ENCODE measurements at regions not wholly inside any gene's neighbourhood (a gene's known extent, or its start where the extent isn't known, plus 50 kb on each side); places are given as distances from the start of the nearest gene placed in this dataset.
A peak's percentile ranks its signal among the peaks of the same experiment; 100 is the strongest.

DNA sequence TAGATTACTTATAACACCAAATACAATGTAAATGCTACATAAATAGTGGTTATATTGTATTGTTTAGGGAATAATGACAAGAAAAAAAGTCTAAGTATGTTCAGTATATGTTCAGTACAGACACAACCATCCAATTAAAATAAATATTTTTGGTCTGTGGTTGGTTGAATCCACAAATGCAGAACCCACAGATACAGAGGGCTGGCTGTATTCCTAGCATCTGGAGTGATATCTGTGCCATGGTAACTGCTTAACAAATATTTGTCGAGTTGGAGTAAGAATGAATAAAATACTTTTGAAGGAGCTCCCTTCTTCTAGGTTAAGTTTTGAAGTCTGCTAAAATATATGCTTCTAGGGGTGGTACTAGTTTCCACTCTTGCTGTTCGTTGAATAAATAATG is 241.0 kb downstream of the KLF5 start:
- H3K4me3 ChIP-seq (ENCODE audit: insufficient read depth, low read depth, low read length): no peak overlapping the region
- no peak overlapping the region for H4K8ac ChIP-seq (ENCODE audit: low read depth in 2 of 2, low read length in 2 of 2)
- H3K56ac ChIP-seq (ENCODE audit: extremely low read depth, insufficient read depth, low read length): no peak overlapping the region
- BruUV-seq (replicated peaks): no TSS peak
- CTCF ChIA-PET: interaction anchor here (0.6 kb wide), 1 partner anchor 14 kb away, joined by 3 read pairs; no protein-coding TSS in a partner anchor
- no peaks in the 10 kb centered on the region for H4K20me1 ChIP-seq (ENCODE audit: insufficient read depth, low read length)
- H3K4me2 ChIP-seq (ENCODE audit: low read depth, low read length): no peak overlapping the region
- no peaks in the 10 kb centered on the region for H3K36me3 ChIP-seq (ENCODE audit: control insufficient read depth, insufficient read depth, low read length)
- H3K4ac ChIP-seq (ENCODE audit: low read depth, low read length): no peak overlapping the region
- H2AK9ac ChIP-seq (replicated peaks; ENCODE audit: low read depth, low read length, poor library complexity): no peak overlapping the region
- H3K27ac ChIP-seq (ENCODE audit: insufficient read depth, low read length): no peak overlapping the region
- peak; percentile 59 for ATAC-seq (ENCODE audit: low read depth)
- no peaks in the 10 kb centered on the region for H3K79me1 ChIP-seq (ENCODE audit: low read depth in 1 of 2, low read length in 2 of 2)
- H3K27me3 ChIP-seq (ENCODE audit: control insufficient read depth, insufficient read depth, low read length): 0 out of 2 replicates have a peak, but pooled peaks cover 1% of the 10 kb centered on the region
- no peaks in the 10 kb centered on the region for H3K4me1 ChIP-seq (ENCODE audit: control insufficient read depth, insufficient read depth, low read length)
- POLR2A ChIA-PET (ENCODE audit: unreplicated experiment): no interaction called here
- WGBS, 2 experiments (ENCODE audit: extremely low coverage in 2 of 2, insufficient read length in 1 of 2): 80% methylated on average over 1 of the region's 2 CpGs; no CpG with 5 or more reads in 1 of the 2 experiments
- H3K18ac ChIP-seq (ENCODE audit: low read depth, low read length): no peak overlapping the region
- H2BK20ac ChIP-seq (ENCODE audit: low read depth, low read length): no peak overlapping the region
- no peaks in the 10 kb centered on the region for H3K9me3 ChIP-seq (ENCODE audit: control insufficient read depth, insufficient read depth, low read length)
- H2BK120ac ChIP-seq (ENCODE audit: low read depth, low read length): no peak overlapping the region
- in situ Hi-C loops (cut with MboI; ENCODE audit: low sequenced_read_pairs) (no loop called here), intact Hi-C loops (cut with micrococcal nuclease) (no loop called here), dilution Hi-C loops (cut with HindIII; ENCODE audit: low sequenced_read_pairs, unreplicated experiment) (no loop called here)
- H3K9ac ChIP-seq (ENCODE audit: low read depth, low read length): no peak overlapping the region
- H4K91ac ChIP-seq (ENCODE audit: insufficient read depth, low read depth, low read length): no peak overlapping the region
- no peak overlapping the region for H2BK5ac ChIP-seq (ENCODE audit: low read depth, low read length, poor library complexity, severe bottlenecking)
- H3K14ac ChIP-seq (replicated peaks; ENCODE audit: low read depth, low read length): no peak overlapping the region
- no peak overlapping the region for H2BK15ac ChIP-seq (ENCODE audit: low read depth, low read length)
- DNase-seq: peak; percentile 50
- no peaks in the 10 kb centered on the region; the same call in 1 of the 2 replicates for H3K9me1 ChIP-seq (ENCODE audit: insufficient read depth, low read length)
- H4K5ac ChIP-seq (ENCODE audit: low read depth, low read length): no peak overlapping the region
- TF ChIP-seq MAZ (IDR thresholded peaks at IDR 0.05; ENCODE audit: borderline replicate concordance, low read depth, low read length) (no peak), POLR2A (IDR thresholded peaks at IDR 0.05; ENCODE audit: low read depth, low read length) (no peak), MXI1 (IDR thresholded peaks at IDR 0.05; ENCODE audit: borderline replicate concordance, low read depth, low read length) (no peak), NFE2L2 (IDR thresholded peaks at IDR 0.05; ENCODE audit: low read depth, low read length) (no peak), SMC3 (IDR thresholded peaks at IDR 0.05; ENCODE audit: low read depth, low read length) (no peak)
- no peak overlapping the region; the same call in 1 of the 2 replicates for H2AK5ac ChIP-seq (ENCODE audit: low read depth, low read length)
- no peak overlapping the region for H3K23ac ChIP-seq (ENCODE audit: low read depth, low read length)
- H2AFZ ChIP-seq (replicated peaks; ENCODE audit: low read length, poor library complexity): no peak overlapping the region
